Lower leg skin (tissue), 4 donors: ENCODE measurements at regions not wholly inside any gene's neighbourhood (a gene's known extent, or its start where the extent isn't known, plus 50 kb on each side); places are given as distances from the start of the nearest gene placed in this dataset.
A peak's percentile ranks its signal among the peaks of the same experiment; 100 is the strongest.

ENCODE experiments used
- DNase-seq, 2 donors: peaks; one replicate each; pipeline ENCODE4 v3.0.0-alpha.2; 2019; ENCODE audit warnings: low spot score in 2 of 2
- H3K4me3 ChIP-seq: fragments of 200-600 bp; sonication (generic); 2 replicates; pipeline ENCODE4 v1.5.1; 2017; ENCODE audit warnings: mild to moderate bottlenecking, low read depth; ENCODE audit not compliant: poor library complexity, severe bottlenecking
- POLR2A ChIP-seq, 2 donors: fragments of 450-650 bp; IDR thresholded peaks; one replicate each; pipeline ENCODE4 v1.6.1; 2016 to 2017; ENCODE audit warnings: antibody characterized with exemption in 2 of 2, mild to moderate bottlenecking in 1 of 2, moderate library complexity in 1 of 2
- WGBS, 2 donors: methylation state at CpG; one replicate each; pipeline ENCODE4 v1.1.5; 2018; 5-methylcytosine and 5-hydroxymethylcytosine counted together
- intact Hi-C: fragments of 100-400 bp; cut with DNase I; formaldehyde crosslinking; loops from one replicate; pipeline ENCODE4 v1.15.0; 2023; ENCODE audit warnings: low total_unique reads
- TF ChIP-seq, protein P1 (sequence below), 3 donors: fragments of 450-650 bp; IDR thresholded peaks; one replicate each; pipeline ENCODE4 v1.5.1; 2016; ENCODE audit warnings: antibody characterized with exemption in 3 of 3, mild to moderate bottlenecking in 3 of 3, moderate library complexity in 2 of 3

- intact Hi-C loops: no loop called here
- no peak for TF ChIP-seq POLR2A (IDR thresholded peaks at IDR 0.05)
- TF ChIP-seq, protein P1, sequence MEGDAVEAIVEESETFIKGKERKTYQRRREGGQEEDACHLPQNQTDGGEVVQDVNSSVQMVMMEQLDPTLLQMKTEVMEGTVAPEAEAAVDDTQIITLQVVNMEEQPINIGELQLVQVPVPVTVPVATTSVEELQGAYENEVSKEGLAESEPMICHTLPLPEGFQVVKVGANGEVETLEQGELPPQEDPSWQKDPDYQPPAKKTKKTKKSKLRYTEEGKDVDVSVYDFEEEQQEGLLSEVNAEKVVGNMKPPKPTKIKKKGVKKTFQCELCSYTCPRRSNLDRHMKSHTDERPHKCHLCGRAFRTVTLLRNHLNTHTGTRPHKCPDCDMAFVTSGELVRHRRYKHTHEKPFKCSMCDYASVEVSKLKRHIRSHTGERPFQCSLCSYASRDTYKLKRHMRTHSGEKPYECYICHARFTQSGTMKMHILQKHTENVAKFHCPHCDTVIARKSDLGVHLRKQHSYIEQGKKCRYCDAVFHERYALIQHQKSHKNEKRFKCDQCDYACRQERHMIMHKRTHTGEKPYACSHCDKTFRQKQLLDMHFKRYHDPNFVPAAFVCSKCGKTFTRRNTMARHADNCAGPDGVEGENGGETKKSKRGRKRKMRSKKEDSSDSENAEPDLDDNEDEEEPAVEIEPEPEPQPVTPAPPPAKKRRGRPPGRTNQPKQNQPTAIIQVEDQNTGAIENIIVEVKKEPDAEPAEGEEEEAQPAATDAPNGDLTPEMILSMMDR (IDR thresholded peaks at IDR 0.05): no peak
- 30 to 36% methylated on average over 1 of the region's 1 CpG for WGBS, 2 donors
Measured at GRCh38 chr2:19767899-19768298, 133.9 kb downstream of the TTC32 start.

GRCh38 chr2:19764998-19765397 lies 136.8 kb downstream of the TTC32 start:
- no peak for TF ChIP-seq POLR2A (IDR thresholded peaks at IDR 0.05)
- TF ChIP-seq, protein P1 (IDR thresholded peaks at IDR 0.05): no peak

More at GRCh38 chr2:19767899-19768298, 133.9 kb downstream of the TTC32 start:
- no peak for DNase-seq
- H3K4me3 ChIP-seq: no peak overlapping the region

DNA sequence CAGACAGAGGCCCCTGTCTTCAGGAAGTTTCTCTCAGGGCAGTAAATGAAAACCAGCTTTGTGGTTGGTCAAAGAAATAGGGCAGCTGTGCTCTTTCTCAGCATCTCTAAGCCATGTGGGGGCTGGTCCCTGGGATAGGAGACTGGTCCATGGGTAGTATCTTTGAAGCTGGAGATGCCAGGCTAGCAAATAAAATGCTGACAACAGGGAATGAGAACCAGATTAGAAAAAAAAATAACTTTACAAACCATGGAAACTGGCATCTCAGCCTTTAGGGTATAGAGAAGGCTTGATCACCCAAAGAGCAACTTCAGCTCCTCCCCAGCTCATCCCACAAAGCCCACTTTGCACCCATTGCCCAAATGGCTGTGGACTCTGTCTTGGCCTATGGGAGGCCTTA lies 138.1 kb downstream of the TTC32 start:
- TF ChIP-seq POLR2A (IDR thresholded peaks at IDR 0.05): no peak
- TF ChIP-seq, protein P1 (IDR thresholded peaks at IDR 0.05): no peak
- no peak overlapping the region for H3K4me3 ChIP-seq
- DNase-seq: no peak
- intact Hi-C loops: no loop called here

More at GRCh38 chr2:19764998-19765397, 136.8 kb downstream of the TTC32 start:
- WGBS, 2 donors: 86 to 94% methylated on average over 6 of the region's 6 CpGs
- no peak overlapping the region for H3K4me3 ChIP-seq
- intact Hi-C loops: no loop called here
- DNase-seq: peak in 1 of 2 donors; percentile 17

DNA sequence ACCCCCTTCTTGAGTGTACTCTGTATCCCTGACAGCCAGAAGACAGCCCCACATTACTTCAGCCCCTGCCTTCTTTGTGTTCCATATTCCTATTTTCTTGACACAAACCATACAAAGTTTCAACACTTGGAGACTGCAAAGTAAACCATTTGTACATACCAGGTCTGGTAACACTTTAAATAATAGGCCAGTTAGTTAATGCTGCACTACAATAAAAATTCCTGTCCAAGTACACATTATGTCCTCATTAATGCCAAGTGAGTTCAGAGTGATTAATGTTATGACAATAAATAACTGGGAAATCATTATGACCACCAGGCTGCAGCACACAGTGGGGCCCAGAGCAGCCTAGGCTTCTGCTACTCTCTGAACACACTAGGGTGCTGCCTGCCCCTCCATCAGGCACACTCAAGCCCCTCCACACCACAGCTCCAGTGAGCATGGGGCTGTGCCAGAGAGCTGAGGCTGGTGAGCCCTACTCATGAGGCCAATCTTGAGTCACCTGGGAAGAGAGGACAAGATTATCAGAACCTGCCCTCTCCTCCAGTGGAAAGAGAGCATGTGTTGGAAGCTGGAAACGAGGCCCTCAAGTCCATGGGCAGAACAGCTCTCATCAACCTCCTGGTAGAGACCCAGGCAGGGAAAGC lies 138.7 kb downstream of the TTC32 start:
- no peak overlapping the region for H3K4me3 ChIP-seq
- intact Hi-C loops: no loop called here
- WGBS, 2 donors: 78 to 92% methylated on average over 1 of the region's 1 CpG
- peak in 1 of 2 donors; percentile 48 for DNase-seq
- TF ChIP-seq, protein P1 (IDR thresholded peaks at IDR 0.05): no peak
- no peak for TF ChIP-seq POLR2A (IDR thresholded peaks at IDR 0.05)

DNA sequence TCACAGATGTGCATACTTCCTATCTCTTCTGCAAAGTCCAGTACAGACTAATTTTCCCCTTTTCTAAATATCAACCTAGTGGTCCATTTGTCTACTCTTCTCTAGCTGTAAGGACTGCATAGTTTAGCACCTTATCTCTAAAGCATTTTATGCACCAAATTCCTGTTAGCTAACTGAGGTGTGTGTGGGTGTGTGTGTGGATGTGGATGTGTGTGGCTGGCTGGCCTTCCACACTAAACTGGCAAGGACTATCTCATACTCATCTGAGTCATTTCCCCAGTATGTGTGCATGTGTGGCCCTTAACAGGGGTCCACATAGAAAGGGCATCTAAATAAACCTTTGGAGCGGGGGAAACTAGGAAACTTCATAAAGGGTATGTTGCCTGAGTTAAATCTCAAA lies 139.6 kb downstream of the TTC32 start:
- TF ChIP-seq POLR2A (IDR thresholded peaks at IDR 0.05): no peak
- TF ChIP-seq, protein P1 (IDR thresholded peaks at IDR 0.05): no peak
- peak in 1 of 2 donors; percentile 43 for DNase-seq
- H3K4me3 ChIP-seq: no peak overlapping the region
- intact Hi-C loops: no loop called here
- 96 to 97% methylated on average over 1 of the region's 1 CpG for WGBS, 2 donors

- WGBS, 2 donors: 47 to 61% methylated on average over 6 of the region's 6 CpGs
- H3K4me3 ChIP-seq: no peak overlapping the region
- intact Hi-C loops: no loop called here
- TF ChIP-seq, protein P1 (IDR thresholded peaks at IDR 0.05): no peak
- no peak for TF ChIP-seq POLR2A (IDR thresholded peaks at IDR 0.05)
- DNase-seq: peak in 1 of 2 donors; percentile 10
Measured at GRCh38 chr2:19759880-19760279, 141.9 kb downstream of the TTC32 start.
